ENCODE measurements at regions not wholly inside any gene's neighbourhood (a gene's known extent, or its start where the extent isn't known, plus 50 kb on each side); places are given as distances from the start of the nearest gene placed in this dataset.

GRCh38 chr2:181218401-181218821, 238.0 kb downstream of the UBE2E3 start:
- no peaks in the 10 kb centered on the region for H3K27me3 ChIP-seq
- DNase-seq (no peak), ATAC-seq (no peak)
- no peaks in the 10 kb centered on the region for H3K36me3 ChIP-seq
- H3K4me1 ChIP-seq, result no peaks in the 10 kb centered on the region
- no peaks in the 10 kb centered on the region for H3K9me3 ChIP-seq
- TF ChIP-seq, protein P1, sequence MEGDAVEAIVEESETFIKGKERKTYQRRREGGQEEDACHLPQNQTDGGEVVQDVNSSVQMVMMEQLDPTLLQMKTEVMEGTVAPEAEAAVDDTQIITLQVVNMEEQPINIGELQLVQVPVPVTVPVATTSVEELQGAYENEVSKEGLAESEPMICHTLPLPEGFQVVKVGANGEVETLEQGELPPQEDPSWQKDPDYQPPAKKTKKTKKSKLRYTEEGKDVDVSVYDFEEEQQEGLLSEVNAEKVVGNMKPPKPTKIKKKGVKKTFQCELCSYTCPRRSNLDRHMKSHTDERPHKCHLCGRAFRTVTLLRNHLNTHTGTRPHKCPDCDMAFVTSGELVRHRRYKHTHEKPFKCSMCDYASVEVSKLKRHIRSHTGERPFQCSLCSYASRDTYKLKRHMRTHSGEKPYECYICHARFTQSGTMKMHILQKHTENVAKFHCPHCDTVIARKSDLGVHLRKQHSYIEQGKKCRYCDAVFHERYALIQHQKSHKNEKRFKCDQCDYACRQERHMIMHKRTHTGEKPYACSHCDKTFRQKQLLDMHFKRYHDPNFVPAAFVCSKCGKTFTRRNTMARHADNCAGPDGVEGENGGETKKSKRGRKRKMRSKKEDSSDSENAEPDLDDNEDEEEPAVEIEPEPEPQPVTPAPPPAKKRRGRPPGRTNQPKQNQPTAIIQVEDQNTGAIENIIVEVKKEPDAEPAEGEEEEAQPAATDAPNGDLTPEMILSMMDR (IDR thresholded peaks at IDR 0.05), result no peak
- H3K27ac ChIP-seq, result no peak overlapping the region
- H3K4me3 ChIP-seq, result no peak overlapping the region
- intact Hi-C loops (cut with DNase I), result no loop called here

- intact Hi-C loops (cut with DNase I), result no loop called here
- Histone ChIP-seq H3K27me3 (no peaks in the 10 kb centered on the region), H3K9me3 (no peaks in the 10 kb centered on the region), H3K27ac (no peak overlapping the region), H3K4me1 (no peaks in the 10 kb centered on the region), H3K36me3 (no peaks in the 10 kb centered on the region), H3K4me3 (no peak overlapping the region)
- TF ChIP-seq, protein P1 (IDR thresholded peaks at IDR 0.05), result no peak
- no peak for ATAC-seq
- no peak for DNase-seq
Measured at GRCh38 chr2:181223234-181223633, 234.0 kb upstream of the ITGA4 start.

- no peaks in the 10 kb centered on the region for H3K4me1 ChIP-seq
- H3K27me3 ChIP-seq, result no peaks in the 10 kb centered on the region
- H3K4me3 ChIP-seq, result no peak overlapping the region
- intact Hi-C loops (cut with DNase I), result no loop called here
- no peaks in the 10 kb centered on the region for H3K36me3 ChIP-seq
- no peak overlapping the region for H3K27ac ChIP-seq
- DNase-seq, result no peak
- TF ChIP-seq, protein P1 (IDR thresholded peaks at IDR 0.05), result no peak
- no peak for ATAC-seq
- H3K9me3 ChIP-seq, result no peaks in the 10 kb centered on the region
Measured at GRCh38 chr2:181224866-181225265, 232.3 kb upstream of the ITGA4 start.

GRCh38 chr2:181228661-181229060, 228.5 kb upstream of the ITGA4 start:
- ATAC-seq (no peak), DNase-seq (no peak)
- Histone ChIP-seq H3K9me3 (no peaks in the 10 kb centered on the region), H3K36me3 (no peaks in the 10 kb centered on the region), H3K27me3 (no peaks in the 10 kb centered on the region), H3K4me1 (no peaks in the 10 kb centered on the region), H3K27ac (no peak overlapping the region), H3K4me3 (no peak overlapping the region)
- TF ChIP-seq, protein P1 (IDR thresholded peaks at IDR 0.05), result no peak
- intact Hi-C loops (cut with DNase I), result no loop called here

GRCh38 chr2:181231151-181231550, 226.0 kb upstream of the ITGA4 start:
- peak in 1 of 4 donors; percentile 14 for DNase-seq

More at GRCh38 chr2:181231151-181231550, 226.0 kb upstream of the ITGA4 start:
- H3K4me1 ChIP-seq, result no peaks in the 10 kb centered on the region
- no peak for ATAC-seq
- no peak overlapping the region for H3K4me3 ChIP-seq
- no peaks in the 10 kb centered on the region for H3K36me3 ChIP-seq
- TF ChIP-seq, protein P1 (IDR thresholded peaks at IDR 0.05), result no peak
- no peaks in the 10 kb centered on the region for H3K9me3 ChIP-seq
- H3K27ac ChIP-seq, result no peak overlapping the region
- no peaks in the 10 kb centered on the region for H3K27me3 ChIP-seq
- intact Hi-C loops (cut with DNase I), result no loop called here
